GM08714 (cell line): ENCODE measurements at regions not wholly inside any gene's neighbourhood (a gene's known extent, or its start where the extent isn't known, plus 50 kb on each side); places are given as distances from the start of the nearest gene placed in this dataset.

Experiments
- H3K4me3 ChIP-seq: fragments of 200-500 bp; sonication (Bioruptor generic); 2 replicates; pipeline ENCODE4 v1.5.1; 2014; ENCODE audit warnings: mild to moderate bottlenecking, low read length, inconsistent platforms
- ZNF274 ChIP-seq: IDR thresholded peaks from 2 replicates; pipeline ENCODE4 v1.6.1; 2012; ENCODE audit warnings: mild to moderate bottlenecking, low read depth, low read length

- TF ChIP-seq ZNF274: no peak
These were observed 83.5 kb upstream of the AKT3 start for GRCh38 chr1:243933495-243933894.

DNA sequence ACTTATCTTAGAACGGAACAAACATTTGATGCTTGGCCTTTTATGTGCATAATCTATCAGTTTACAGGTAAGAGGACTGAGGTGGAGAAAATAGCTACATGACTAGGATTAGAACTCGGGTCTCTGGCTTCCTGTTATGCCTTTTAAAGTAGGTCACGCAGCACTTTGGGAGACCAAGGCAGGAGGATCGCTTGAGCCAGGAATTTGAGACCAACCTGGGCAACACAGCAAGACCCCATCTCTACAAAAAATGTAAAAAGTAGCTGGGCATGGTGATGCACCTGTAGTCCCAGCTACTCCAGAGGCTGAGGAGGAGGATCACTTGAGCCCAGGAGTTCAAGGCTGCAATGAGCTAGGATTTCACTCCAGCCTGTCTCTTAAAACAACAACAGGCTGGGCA is 81.9 kb upstream of the AKT3 start:
- H3K4me3 ChIP-seq: no peak overlapping the region
- no peak for TF ChIP-seq ZNF274

More at GRCh38 chr1:243933495-243933894, 83.5 kb upstream of the AKT3 start:
- H3K4me3 ChIP-seq: no peak overlapping the region

DNA sequence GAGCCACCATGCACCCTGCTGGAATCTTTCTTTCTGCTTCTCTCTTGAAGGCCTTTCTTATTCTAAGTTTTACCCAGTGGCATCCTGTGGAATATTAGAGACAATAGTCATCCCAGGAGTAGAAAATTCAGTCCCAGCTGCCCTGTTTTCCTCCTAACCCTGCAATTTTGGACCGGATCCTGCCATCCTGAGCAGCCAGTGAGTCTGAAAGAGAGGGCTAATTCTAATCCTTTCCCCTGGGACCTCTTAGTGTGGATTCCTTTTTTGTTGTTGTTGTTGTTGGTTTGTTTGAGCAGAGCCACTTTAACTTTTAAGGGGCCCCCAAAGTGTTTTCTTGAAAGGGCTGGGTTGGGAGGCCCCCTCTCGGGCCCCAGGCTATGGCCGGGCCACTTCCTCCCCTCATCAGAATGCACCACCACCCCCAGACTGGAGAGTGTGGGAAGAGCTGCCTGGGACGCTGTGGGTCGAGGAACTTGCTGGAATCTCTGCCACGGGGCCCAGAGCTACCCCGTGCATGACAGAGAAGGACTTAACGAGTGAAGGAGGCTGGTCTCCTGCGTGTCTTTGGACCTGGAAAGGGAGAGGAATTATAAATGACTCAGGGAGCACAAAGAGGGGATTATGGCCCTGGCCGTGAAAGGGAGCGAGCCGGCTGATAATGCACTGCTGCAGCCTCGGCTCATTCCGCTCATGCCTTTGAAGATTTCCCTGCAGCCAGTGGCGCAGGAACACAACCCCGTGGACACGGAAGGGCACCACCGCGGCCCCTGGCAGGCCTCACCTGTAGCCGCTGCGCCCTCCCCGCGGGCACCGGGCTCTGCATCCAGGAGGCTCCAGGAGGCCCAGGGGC is 81.0 kb upstream of the AKT3 start:
- no peak for TF ChIP-seq ZNF274
- H3K4me3 ChIP-seq: no peak overlapping the region

DNA sequence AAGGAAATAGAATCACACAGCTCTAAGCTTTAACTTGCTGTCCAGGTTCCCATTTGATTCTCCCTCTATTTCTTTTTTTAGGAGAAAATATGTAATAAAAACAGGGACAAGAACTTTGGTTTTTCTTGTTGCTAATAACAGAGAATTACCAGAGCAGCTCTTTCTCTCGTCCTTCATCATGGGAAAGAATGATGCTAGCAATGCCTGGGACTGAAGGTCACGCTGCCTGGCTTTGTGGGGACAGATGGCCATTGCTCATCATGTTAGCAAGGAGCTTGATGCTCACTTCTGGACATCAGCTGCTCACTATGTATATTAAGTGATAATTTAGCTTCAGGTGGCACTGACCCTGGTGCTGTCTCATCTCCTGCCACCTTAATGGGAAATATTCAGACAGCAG is 77.3 kb upstream of the AKT3 start:
- no peak for TF ChIP-seq ZNF274
- no peak overlapping the region for H3K4me3 ChIP-seq

GRCh38 chr1:243926803-243927245 is 76.8 kb upstream of the AKT3 start:
- H3K4me3 ChIP-seq: no peak overlapping the region
- TF ChIP-seq ZNF274: no peak

DNA sequence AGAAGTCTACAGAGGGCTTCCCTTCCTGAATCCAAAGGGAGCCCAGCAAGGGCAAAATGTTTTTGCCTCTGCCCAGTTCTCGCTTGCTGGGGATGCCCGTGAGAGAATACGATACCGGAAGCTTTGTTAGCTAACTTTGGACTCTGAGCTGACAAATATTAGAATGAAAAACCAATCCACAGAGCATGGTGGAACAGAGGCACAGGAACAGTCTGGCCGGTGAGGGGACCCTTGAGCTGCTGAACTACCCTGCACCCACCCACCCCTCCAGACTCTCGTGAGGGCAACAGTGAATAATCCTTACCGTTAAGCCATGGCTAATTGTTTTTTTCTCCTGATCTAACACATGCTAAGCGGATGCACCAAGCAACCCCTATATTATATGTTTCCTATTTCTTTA is 76.3 kb upstream of the AKT3 start:
- H3K4me3 ChIP-seq: no peak overlapping the region
- no peak for TF ChIP-seq ZNF274

DNA sequence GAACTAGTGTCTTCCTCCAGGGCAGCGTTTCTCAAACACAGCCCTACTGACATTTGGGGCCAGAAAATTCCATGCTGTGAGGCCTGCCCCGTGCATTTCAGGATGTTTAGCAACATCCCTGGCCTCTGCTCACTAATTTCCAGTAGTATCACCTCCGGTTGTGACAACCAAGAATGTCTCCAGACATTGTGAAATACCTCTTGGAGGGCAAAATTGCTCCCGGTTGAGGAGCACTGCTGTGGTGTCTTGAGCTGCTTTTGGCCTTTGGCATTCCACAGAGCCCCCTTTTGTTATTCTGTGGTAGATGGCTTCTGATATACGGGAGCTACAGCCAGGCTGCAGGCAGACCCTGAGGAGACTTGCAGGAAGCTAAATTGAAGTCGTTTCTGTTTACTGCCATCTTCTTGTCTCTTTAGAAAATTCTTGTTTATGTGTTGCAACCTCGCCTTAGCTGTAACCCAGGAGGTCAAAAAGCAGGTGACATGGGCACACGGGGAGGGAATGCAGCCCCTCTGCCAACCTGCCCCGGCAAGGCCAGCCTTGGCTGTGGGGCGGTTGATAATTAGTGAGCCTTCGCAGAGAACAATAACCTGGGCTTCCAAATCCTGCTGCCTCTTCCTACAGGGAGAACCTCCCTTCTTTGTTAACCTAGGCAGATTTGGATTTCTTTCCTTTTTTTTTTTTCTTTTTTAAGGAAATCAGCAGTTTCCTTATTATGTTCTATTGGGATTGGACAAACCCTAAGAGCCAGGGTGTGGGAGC is 74.7 kb upstream of the AKT3 start:
- TF ChIP-seq ZNF274: no peak
- H3K4me3 ChIP-seq: no peak overlapping the region

DNA sequence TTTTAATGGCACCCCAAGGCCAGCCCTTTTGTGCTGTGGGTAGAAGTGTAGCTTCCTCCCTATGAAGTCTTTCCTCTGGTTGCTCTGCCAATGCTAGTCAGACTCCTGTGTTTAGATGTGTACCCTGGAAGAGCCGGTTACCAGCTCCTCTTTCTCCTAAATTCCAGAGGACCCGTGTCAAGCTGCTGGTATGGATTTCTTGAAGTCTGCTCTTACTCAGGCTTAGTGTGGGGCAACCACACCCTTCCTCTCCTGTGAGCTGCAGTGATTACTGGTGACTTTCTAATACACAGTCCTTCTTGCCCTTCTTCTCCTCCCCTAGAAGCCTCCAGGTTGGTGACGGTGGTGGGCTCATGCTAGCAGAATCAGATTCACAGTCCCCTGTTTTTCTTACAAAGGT is 74.1 kb upstream of the AKT3 start:
- TF ChIP-seq ZNF274: no peak
- no peak overlapping the region for H3K4me3 ChIP-seq

DNA sequence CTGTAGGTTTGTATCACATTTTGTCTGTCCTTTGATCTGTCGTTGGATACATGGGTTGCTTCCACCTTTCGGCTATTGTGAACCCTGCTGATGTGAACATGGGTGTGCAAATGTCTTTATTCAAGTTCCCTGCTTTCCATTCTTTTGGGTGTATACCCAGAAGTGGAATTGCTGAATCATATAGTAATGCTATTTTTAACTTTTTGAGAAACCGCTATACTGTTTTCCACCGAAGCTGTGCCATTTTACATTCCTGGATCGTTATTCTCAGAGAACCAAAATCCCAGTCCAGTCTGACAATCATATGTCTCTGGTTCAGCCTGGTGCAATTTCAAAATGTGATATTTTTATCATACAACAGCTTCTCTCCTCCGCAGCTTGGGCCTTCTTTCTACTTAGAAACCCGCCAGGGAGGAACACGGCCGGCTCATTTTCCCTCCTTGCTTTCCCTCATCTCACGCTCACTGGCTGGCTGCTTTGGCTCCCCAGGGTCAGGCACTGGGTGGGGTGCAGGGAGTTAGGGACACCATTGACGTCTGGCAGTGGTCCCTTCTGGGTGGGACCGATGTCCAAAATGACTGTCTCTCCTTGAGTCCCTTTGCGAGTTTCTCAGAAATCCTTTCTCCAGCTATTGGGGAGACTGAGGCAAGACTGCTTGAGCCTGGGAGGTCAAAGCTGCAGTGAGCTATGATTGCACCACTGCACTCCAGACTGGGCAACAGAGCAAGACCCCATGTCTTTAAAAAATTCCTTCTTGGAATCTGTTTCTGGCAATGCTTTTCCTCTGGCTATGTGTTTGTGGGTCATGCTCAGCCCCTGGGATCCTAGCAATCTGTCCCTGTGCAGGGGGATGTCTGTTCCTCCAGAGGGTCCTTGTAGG is 73.5 kb upstream of the AKT3 start:
- TF ChIP-seq ZNF274: no peak
- no peak overlapping the region for H3K4me3 ChIP-seq

DNA sequence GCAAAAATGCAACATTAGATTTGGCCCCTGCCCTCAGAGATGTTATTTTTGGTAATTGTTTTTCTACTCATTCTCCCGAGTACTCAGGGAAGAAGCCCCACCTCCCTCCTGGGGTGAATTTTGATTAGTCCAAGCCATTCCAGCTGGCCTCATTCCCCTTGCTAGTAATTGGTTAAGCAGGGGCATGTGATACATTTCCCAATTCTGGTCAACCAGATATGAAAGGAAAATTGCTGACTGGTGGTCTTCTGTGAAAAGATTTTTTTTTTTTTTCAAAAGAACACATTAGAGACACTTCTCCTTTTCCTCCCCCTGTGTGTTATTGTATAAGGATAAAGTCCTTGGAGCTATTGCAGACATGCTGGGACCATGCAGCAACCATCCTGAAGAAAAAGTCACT is 71.1 kb upstream of the AKT3 start:
- no peak for TF ChIP-seq ZNF274
- H3K4me3 ChIP-seq: no peak overlapping the region

- TF ChIP-seq ZNF274: no peak
- H3K4me3 ChIP-seq: peak overlapping the region; percentile 54; the same call in 1 of the 2 replicates
These were observed 68.0 kb upstream of the AKT3 start for GRCh38 chr1:243917863-243918565.

DNA sequence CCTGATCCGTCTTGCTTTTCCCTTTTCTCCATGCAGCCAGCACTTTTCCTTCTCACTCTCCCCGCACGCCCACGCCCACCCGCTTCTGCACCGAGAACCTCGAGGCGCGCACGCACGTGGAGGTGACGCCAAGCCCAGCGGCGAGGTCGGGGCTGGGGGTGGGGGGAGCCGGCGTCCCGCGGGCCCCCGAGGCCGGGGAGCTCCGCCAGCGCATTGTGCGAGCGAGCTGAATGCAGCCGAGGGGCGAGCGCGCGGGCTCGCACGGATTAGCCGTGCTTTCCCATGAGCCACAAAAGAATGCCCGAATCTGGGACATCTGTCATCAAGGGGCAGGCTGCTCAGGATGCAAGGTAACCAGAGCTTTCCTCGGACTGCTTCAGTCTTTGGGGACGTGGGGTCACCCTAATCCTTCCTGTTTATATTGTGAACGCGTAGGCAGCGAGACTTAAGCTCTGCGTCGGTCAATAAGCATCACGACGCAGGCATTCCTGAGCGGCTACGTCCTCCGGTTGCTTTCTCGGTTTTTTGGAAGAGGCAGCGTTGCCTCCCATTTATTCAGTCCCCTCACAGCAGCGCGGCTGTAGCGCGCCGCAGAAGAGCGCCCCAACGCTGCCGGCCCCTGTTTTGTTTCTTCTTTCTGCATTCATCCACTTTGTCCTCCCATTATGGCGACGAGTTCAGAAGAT is 67.3 kb upstream of the AKT3 start:
- peak overlapping the region; percentile 54; the same call in 1 of the 2 replicates for H3K4me3 ChIP-seq
- no peak for TF ChIP-seq ZNF274

DNA sequence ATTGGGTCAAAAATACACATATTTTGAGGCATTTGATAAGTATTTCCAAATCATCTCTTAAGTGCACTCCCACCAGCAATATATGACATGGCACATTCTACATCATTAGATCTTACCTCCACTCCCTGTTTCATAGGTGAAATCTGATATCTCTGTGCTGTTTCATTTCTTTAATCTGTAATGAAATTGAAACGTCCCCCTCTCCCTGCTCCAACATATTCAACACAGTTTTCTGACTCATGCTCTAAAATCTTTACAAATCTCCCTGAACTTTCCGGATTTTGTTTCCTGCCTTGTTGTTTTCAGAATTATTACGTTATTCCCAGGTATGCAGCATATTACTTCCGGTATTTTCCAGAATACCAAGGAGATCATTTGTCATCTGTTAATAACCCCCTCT is 66.1 kb upstream of the AKT3 start:
- TF ChIP-seq ZNF274: no peak
- H3K4me3 ChIP-seq: no peak overlapping the region

DNA sequence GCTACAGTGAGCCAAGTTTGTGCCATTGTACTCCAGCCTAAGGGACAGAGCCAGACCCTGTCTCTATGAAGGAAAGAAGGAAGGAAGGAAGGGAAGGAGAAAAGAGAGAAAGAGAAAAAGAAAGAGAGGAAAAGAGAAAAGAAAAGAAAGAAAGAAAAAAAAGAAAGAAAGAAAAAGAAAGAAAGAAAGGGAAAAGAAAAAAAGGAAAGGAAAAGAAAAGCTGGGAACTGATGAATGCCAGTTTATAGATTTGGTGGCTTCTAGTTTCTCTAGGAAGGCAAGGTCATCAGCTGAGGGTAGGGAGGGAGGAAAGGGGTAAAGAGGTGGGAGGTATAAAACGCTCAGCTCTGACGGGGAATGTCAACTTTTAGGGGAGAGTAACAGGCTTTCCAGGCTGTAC is 62.3 kb upstream of the AKT3 start:
- TF ChIP-seq ZNF274: no peak
- no peak overlapping the region for H3K4me3 ChIP-seq
